ENCODE measurements at regions not wholly inside any gene's neighbourhood (a gene's known extent, or its start where the extent isn't known, plus 50 kb on each side); places are given as distances from the start of the nearest gene placed in this dataset.

- no peak for TF ChIP-seq CTCF (IDR thresholded peaks at IDR 0.05)
These were observed 719.4 kb upstream of the PTBP2 start for GRCh38 chr1:96002201-96002600.

GRCh38 chr1:96002969-96003964 is 718.3 kb upstream of the PTBP2 start:
- intact Hi-C loops (cut with micrococcal nuclease): no loop called here
- DNase-seq: no peak
- no peaks in the 10 kb centered on the region for H3K9me3 ChIP-seq (replicated peaks in 1 of 2; ENCODE audit: control insufficient read depth in 1 of 2, insufficient read depth in 1 of 2, low read length in 2 of 2)
- WGBS (ENCODE audit: insufficient coverage): no CpG with 5 or more reads among the region's 9 CpGs
- H3K27me3 Mint-ChIP-seq (ENCODE audit: low read depth in 3 of 3): no peaks in the 10 kb centered on the region
- H3K27ac ChIP-seq (ENCODE audit: low read depth in 1 of 2, low read length in 2 of 2): no peak overlapping the region
- no peak overlapping the region for H3K4me3 Mint-ChIP-seq
- H3K36me3 ChIP-seq (replicated peaks in 1 of 2; ENCODE audit: control insufficient read depth in 1 of 2, insufficient read depth in 2 of 2, low read length in 2 of 2): no peaks in the 10 kb centered on the region
- H3K27ac Mint-ChIP-seq: no peak overlapping the region
- H3K4me2 ChIP-seq (replicated peaks; ENCODE audit: extremely low read depth, low read length, poor library complexity, severe bottlenecking): no peak overlapping the region
- H3K4me3 ChIP-seq (replicated peaks in 1 of 3; ENCODE audit: low read depth in 2 of 3, low read length in 3 of 3): no peak overlapping the region
- H4K20me1 ChIP-seq (ENCODE audit: insufficient read depth, low read length): no peaks in the 10 kb centered on the region
- H3K79me2 ChIP-seq (ENCODE audit: insufficient read depth, low read length): no peaks in the 10 kb centered on the region
- no peak for TF ChIP-seq CTCF (IDR thresholded peaks at IDR 0.05)
- H3K9ac ChIP-seq (ENCODE audit: insufficient read depth, low read length, poor library complexity, severe bottlenecking): no peak overlapping the region
- peaks cover 0 to 5% (median 1%) of the 10 kb centered on the region in 7 donors for H3K9me3 Mint-ChIP-seq
- no peak overlapping the region for H2AFZ ChIP-seq (ENCODE audit: insufficient read depth, low read depth, low read length, poor library complexity, severe bottlenecking)
- H3K4me1 ChIP-seq (ENCODE audit: control insufficient read depth in 1 of 2, insufficient read depth in 2 of 2, low read length in 2 of 2): no peaks in the 10 kb centered on the region
- H3K27me3 ChIP-seq (ENCODE audit: control insufficient read depth in 2 of 2, insufficient read depth in 2 of 2, low read length in 2 of 2): no peaks in the 10 kb centered on the region
- H3K36me3 Mint-ChIP-seq: no peaks in the 10 kb centered on the region
- H3K4me1 Mint-ChIP-seq: no peaks in the 10 kb centered on the region

More at GRCh38 chr1:96002201-96002600, 719.4 kb upstream of the PTBP2 start:
- Mint-ChIP-seq H3K36me3 (no peaks in the 10 kb centered on the region), H3K4me3 (no peak overlapping the region), H3K27ac (no peak overlapping the region), H3K27me3 (ENCODE audit: low read depth in 3 of 3) (no peaks in the 10 kb centered on the region), H3K4me1 (no peaks in the 10 kb centered on the region), H3K9me3 (peaks cover 0 to 5% (median 2%) of the 10 kb centered on the region in 7 donors)
- H3K36me3 ChIP-seq (replicated peaks in 1 of 2; ENCODE audit: control insufficient read depth in 1 of 2, insufficient read depth in 2 of 2, low read length in 2 of 2): no peaks in the 10 kb centered on the region
- WGBS (ENCODE audit: insufficient coverage): no CpG with 5 or more reads among the region's 2 CpGs
- no peak overlapping the region for H3K4me3 ChIP-seq (replicated peaks in 1 of 3; ENCODE audit: low read depth in 2 of 3, low read length in 3 of 3)
- H3K9ac ChIP-seq (ENCODE audit: insufficient read depth, low read length, poor library complexity, severe bottlenecking): no peak overlapping the region
- DNase-seq: no peak
- H2AFZ ChIP-seq (ENCODE audit: insufficient read depth, low read depth, low read length, poor library complexity, severe bottlenecking): no peak overlapping the region
- H3K4me1 ChIP-seq (ENCODE audit: control insufficient read depth in 1 of 2, insufficient read depth in 2 of 2, low read length in 2 of 2): no peaks in the 10 kb centered on the region
- H3K27ac ChIP-seq (ENCODE audit: low read depth in 1 of 2, low read length in 2 of 2): no peak overlapping the region
- H3K27me3 ChIP-seq (ENCODE audit: control insufficient read depth in 2 of 2, insufficient read depth in 2 of 2, low read length in 2 of 2): no peaks in the 10 kb centered on the region
- intact Hi-C loops (cut with micrococcal nuclease): no loop called here
- H3K79me2 ChIP-seq (ENCODE audit: insufficient read depth, low read length): no peaks in the 10 kb centered on the region
- H3K9me3 ChIP-seq (replicated peaks in 1 of 2; ENCODE audit: control insufficient read depth in 1 of 2, insufficient read depth in 1 of 2, low read length in 2 of 2): no peaks in the 10 kb centered on the region
- H4K20me1 ChIP-seq (ENCODE audit: insufficient read depth, low read length): no peaks in the 10 kb centered on the region
- no peak overlapping the region for H3K4me2 ChIP-seq (replicated peaks; ENCODE audit: extremely low read depth, low read length, poor library complexity, severe bottlenecking)

All from CD14-positive monocyte (primary cell).